HL-60 (cell line): ENCODE measurements at regions not wholly inside any gene's neighbourhood (a gene's known extent, or its start where the extent isn't known, plus 50 kb on each side); places are given as distances from the start of the nearest gene placed in this dataset.

Experiments used
- DNase-seq, 2 experiments: peaks; one replicate each; pipeline ENCODE4 v3.0.0-alpha.2; 2010 to 2020; ENCODE audit warnings: low read depth in 1 of 2, low spot score in 1 of 2
- H3K27ac ChIP-seq: fragments of 250-450 bp; sonication (Bioruptor Pico); replicated peaks from 2 replicates; pipeline ENCODE4 v1.5.1; 2020; ENCODE audit warnings: mild to moderate bottlenecking, moderate library complexity
- H3K27me3 ChIP-seq: fragments of 250-450 bp; sonication (Bioruptor Pico); 2 replicates; pipeline ENCODE4 v1.5.1; 2021; ENCODE audit warnings: mild to moderate bottlenecking, moderate library complexity; ENCODE audit not compliant: insufficient read depth, poor library complexity, severe bottlenecking
- H3K4me3 ChIP-seq: replicated peaks from 2 replicates; pipeline ENCODE4 v1.5.1; 2011; ENCODE audit warnings: mild to moderate bottlenecking, control low read depth, low read length; ENCODE audit not compliant: insufficient read depth
- GABPA ChIP-seq: IDR thresholded peaks from 2 replicates; pipeline ENCODE4 v1.6.1; 2012; ENCODE audit warnings: low read depth
- POLR2AphosphoS5 ChIP-seq: IDR thresholded peaks from 2 replicates; pipeline ENCODE4 v1.6.1; 2012; ENCODE audit warnings: low read depth
- REST ChIP-seq: IDR thresholded peaks from 2 replicates; pipeline ENCODE4 v1.6.1; 2012; ENCODE audit warnings: low read depth; ENCODE audit not compliant: insufficient replicate concordance
- SPI1 ChIP-seq: IDR thresholded peaks from 2 replicates; pipeline ENCODE4 v1.6.1; 2012; ENCODE audit warnings: low read depth, mild to moderate bottlenecking, borderline replicate concordance
- TF ChIP-seq, protein P1 (sequence below): IDR thresholded peaks from one replicate; pipeline ENCODE4 v1.5.1; 2011; ENCODE audit warnings: low read length, control low read depth, inconsistent platforms; ENCODE audit not compliant: insufficient read depth

DNA sequence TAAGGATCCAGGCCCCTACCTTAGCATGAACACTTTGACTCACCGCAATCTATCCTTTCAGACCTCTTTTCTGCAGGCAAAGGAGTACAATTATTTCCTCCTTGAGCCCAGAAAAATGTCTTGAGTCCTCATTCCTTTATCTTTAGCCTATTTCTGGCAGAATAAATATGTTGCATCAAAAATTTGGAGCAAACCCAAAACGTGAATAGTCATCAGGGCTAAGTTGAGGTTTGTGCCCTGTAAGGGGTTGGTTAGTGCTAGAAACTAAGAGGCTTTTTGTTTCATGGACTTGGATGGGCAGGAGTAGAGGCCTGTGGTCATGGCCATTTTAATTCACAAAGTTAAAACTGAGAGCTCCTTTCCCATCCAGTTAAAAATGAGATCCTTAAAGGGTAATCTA lies 460.3 kb downstream of the GBA3 start:
- no peak overlapping the region for H3K27ac ChIP-seq
- DNase-seq: no peak
- H3K4me3 ChIP-seq: no peak overlapping the region
- no peaks in the 10 kb centered on the region for H3K27me3 ChIP-seq
- TF ChIP-seq, protein P1, sequence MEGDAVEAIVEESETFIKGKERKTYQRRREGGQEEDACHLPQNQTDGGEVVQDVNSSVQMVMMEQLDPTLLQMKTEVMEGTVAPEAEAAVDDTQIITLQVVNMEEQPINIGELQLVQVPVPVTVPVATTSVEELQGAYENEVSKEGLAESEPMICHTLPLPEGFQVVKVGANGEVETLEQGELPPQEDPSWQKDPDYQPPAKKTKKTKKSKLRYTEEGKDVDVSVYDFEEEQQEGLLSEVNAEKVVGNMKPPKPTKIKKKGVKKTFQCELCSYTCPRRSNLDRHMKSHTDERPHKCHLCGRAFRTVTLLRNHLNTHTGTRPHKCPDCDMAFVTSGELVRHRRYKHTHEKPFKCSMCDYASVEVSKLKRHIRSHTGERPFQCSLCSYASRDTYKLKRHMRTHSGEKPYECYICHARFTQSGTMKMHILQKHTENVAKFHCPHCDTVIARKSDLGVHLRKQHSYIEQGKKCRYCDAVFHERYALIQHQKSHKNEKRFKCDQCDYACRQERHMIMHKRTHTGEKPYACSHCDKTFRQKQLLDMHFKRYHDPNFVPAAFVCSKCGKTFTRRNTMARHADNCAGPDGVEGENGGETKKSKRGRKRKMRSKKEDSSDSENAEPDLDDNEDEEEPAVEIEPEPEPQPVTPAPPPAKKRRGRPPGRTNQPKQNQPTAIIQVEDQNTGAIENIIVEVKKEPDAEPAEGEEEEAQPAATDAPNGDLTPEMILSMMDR: no peak
- TF ChIP-seq REST (no peak), SPI1 (no peak), POLR2AphosphoS5 (no peak), GABPA (no peak)

GRCh38 chr4:23149815-23150214 lies 457.1 kb downstream of the GBA3 start:
- Histone ChIP-seq H3K27ac (no peak overlapping the region), H3K4me3 (no peak overlapping the region), H3K27me3 (no peaks in the 10 kb centered on the region)
- no peak for DNase-seq
- TF ChIP-seq SPI1 (no peak), REST (no peak), POLR2AphosphoS5 (no peak), GABPA (no peak)
- TF ChIP-seq, protein P1: no peak

- DNase-seq: no peak
- Histone ChIP-seq H3K27ac (no peak overlapping the region), H3K27me3 (no peaks in the 10 kb centered on the region), H3K4me3 (no peak overlapping the region)
- no peak for TF ChIP-seq REST
- TF ChIP-seq, protein P1: no peak
- no peak for TF ChIP-seq SPI1
- TF ChIP-seq GABPA: no peak
- TF ChIP-seq POLR2AphosphoS5: no peak
Measured at GRCh38 chr4:23144707-23145106, 452.0 kb downstream of the GBA3 start.
